HEK293 (cell line): ENCODE measurements at regions not wholly inside any gene's neighbourhood (a gene's known extent, or its start where the extent isn't known, plus 50 kb on each side); places are given as distances from the start of the nearest gene placed in this dataset.

Experiments used
- YY1 ChIP-seq: fragments of 450-650 bp; formaldehyde crosslinking; IDR thresholded peaks from 2 replicates; pipeline ENCODE4 v1.5.1; 2018; ENCODE audit warnings: missing biosample characterization, missing genetic modification characterization
- ZNF214 ChIP-seq: fragments of 450-650 bp; formaldehyde crosslinking; IDR thresholded peaks from 2 replicates; pipeline ENCODE4 v1.5.1; 2017; ENCODE audit warnings: missing biosample characterization, mild to moderate bottlenecking, missing genetic modification characterization, borderline replicate concordance
- ZNF37A ChIP-seq: fragments of 450-650 bp; IDR thresholded peaks from 2 replicates; pipeline ENCODE4 v1.5.1; 2018; ENCODE audit warnings: missing biosample characterization, missing genetic modification characterization
- ZNF514 ChIP-seq: fragments of 450-650 bp; formaldehyde crosslinking; IDR thresholded peaks from 2 replicates; pipeline ENCODE4 v1.5.1; 2016; ENCODE audit warnings: missing biosample characterization, missing genetic modification characterization
- ZNF530 ChIP-seq: fragments of 450-650 bp; formaldehyde crosslinking; IDR thresholded peaks from 2 replicates; pipeline ENCODE4 v1.5.1; 2016; ENCODE audit warnings: low read depth, missing biosample characterization, missing genetic modification characterization
- ZNF830 ChIP-seq: fragments of 450-650 bp; IDR thresholded peaks from 2 replicates; pipeline ENCODE4 v1.5.0; 2018; ENCODE audit warnings: missing biosample characterization, missing genetic modification characterization, low read depth, mild to moderate bottlenecking, moderate library complexity
- ZNF843 ChIP-seq: fragments of 450-650 bp; formaldehyde crosslinking; IDR thresholded peaks from 2 replicates; pipeline ENCODE4 v1.5.1; 2016; ENCODE audit warnings: missing biosample characterization, missing genetic modification characterization
- TF ChIP-seq, protein P1 (sequence below): fragments of 450-650 bp; formaldehyde crosslinking; IDR thresholded peaks from 2 replicates; pipeline ENCODE4 v1.5.1; 2016; ENCODE audit warnings: missing biosample characterization, missing genetic modification characterization
- TF ChIP-seq, protein P2 (sequence below): fragments of 450-650 bp; formaldehyde crosslinking; IDR thresholded peaks from 2 replicates; pipeline ENCODE4 v1.5.1; 2016; ENCODE audit warnings: missing biosample characterization, missing genetic modification characterization

DNA sequence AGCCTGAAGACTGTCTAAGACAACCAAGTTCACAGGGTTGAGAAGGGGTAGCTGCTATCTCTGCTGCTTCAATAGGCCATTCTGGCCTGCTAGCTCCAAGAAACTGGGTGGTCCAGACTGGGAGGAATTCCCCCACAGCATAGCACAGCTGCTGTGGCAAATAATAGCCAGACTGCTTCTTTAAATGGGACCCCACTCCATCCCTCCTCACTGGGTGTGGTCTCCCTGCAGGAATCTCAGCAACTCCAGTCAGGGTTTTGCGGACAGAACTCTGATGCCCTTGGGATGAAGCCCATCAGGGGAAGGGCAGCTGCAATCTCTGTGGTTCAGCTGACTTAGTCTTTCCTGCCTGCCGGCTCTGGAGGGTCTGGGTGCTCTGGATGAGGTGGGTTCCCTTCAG is 1018.6 kb upstream of the DIAPH2 start:
- TF ChIP-seq YY1 (no peak), ZNF514 (tag by site-specific recombination) (no peak), ZNF830 (no peak), ZNF530 (tag by site-specific recombination) (no peak), ZNF214 (no peak), ZNF37A (tag by site-specific recombination) (no peak), ZNF843 (tag by site-specific recombination) (no peak)
- TF ChIP-seq, protein P1, sequence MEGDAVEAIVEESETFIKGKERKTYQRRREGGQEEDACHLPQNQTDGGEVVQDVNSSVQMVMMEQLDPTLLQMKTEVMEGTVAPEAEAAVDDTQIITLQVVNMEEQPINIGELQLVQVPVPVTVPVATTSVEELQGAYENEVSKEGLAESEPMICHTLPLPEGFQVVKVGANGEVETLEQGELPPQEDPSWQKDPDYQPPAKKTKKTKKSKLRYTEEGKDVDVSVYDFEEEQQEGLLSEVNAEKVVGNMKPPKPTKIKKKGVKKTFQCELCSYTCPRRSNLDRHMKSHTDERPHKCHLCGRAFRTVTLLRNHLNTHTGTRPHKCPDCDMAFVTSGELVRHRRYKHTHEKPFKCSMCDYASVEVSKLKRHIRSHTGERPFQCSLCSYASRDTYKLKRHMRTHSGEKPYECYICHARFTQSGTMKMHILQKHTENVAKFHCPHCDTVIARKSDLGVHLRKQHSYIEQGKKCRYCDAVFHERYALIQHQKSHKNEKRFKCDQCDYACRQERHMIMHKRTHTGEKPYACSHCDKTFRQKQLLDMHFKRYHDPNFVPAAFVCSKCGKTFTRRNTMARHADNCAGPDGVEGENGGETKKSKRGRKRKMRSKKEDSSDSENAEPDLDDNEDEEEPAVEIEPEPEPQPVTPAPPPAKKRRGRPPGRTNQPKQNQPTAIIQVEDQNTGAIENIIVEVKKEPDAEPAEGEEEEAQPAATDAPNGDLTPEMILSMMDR, result no peak
- TF ChIP-seq, protein P2, sequence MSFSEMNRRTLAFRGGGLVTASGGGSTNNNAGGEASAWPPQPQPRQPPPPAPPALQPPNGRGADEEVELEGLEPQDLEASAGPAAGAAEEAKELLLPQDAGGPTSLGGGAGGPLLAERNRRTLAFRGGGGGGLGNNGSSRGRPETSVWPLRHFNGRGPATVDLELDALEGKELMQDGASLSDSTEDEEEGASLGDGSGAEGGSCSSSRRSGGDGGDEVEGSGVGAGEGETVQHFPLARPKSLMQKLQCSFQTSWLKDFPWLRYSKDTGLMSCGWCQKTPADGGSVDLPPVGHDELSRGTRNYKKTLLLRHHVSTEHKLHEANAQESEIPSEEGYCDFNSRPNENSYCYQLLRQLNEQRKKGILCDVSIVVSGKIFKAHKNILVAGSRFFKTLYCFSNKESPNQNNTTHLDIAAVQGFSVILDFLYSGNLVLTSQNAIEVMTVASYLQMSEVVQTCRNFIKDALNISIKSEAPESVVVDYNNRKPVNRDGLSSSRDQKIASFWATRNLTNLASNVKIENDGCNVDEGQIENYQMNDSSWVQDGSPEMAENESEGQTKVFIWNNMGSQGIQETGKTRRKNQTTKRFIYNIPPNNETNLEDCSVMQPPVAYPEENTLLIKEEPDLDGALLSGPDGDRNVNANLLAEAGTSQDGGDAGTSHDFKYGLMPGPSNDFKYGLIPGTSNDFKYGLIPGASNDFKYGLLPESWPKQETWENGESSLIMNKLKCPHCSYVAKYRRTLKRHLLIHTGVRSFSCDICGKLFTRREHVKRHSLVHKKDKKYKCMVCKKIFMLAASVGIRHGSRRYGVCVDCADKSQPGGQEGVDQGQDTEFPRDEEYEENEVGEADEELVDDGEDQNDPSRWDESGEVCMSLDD (tag by site-specific recombination), result no peak
